ENCODE measurements at regions not wholly inside any gene's neighbourhood (a gene's known extent, or its start where the extent isn't known, plus 50 kb on each side); places are given as distances from the start of the nearest gene placed in this dataset.
"Not testable (repeated sequence)": the region's sequence is repeated elsewhere in the genome, so short reads cannot be mapped to it uniquely, and the experiment has no call there.

- TF ChIP-seq POLR2A, CTCF (IDR thresholded peaks at IDR 0.05): not testable (repeated sequence)
Measured at GRCh38 chr2:87456477-87457128, 291.3 kb upstream of the PLGLB2 start.

Measured in right lobe of liver (tissue), 4 donors.